DND-41 (cell line): ENCODE measurements at regions not wholly inside any gene's neighbourhood (a gene's known extent, or its start where the extent isn't known, plus 50 kb on each side); places are given as distances from the start of the nearest gene placed in this dataset.

Source experiments
- ATAC-seq: fragments of 200-7000 bp; cut with Tn5 transposase; 3 replicates; pipeline ENCODE4 v1.9.1; 2021; ENCODE audit warnings: low read depth; ENCODE audit not compliant: insufficient read depth
- DNase-seq: peaks from one replicate; pipeline ENCODE4 v3.0.0-alpha.2; 2020
- H2AFZ ChIP-seq: 2 replicates; pipeline ENCODE4 v1.6.0; 2012; ENCODE audit warnings: low read depth, low read length
- H3K27ac ChIP-seq: 2 replicates; pipeline ENCODE4 v1.5.1; 2012; ENCODE audit warnings: low read length, inconsistent platforms
- H3K27me3 ChIP-seq: fragments of 200-600 bp; sonication (generic); 2 replicates; pipeline ENCODE4 v1.6.0; 2012; ENCODE audit warnings: low read length, mild to moderate bottlenecking, inconsistent platforms; ENCODE audit not compliant: insufficient read depth, poor library complexity
- H3K36me3 ChIP-seq: 2 replicates; pipeline ENCODE4 v1.5.1; 2012; ENCODE audit warnings: low read length, inconsistent platforms; ENCODE audit not compliant: insufficient read depth
- H3K4me1 ChIP-seq: 2 replicates; pipeline ENCODE4 v1.5.1; 2012; ENCODE audit warnings: mild to moderate bottlenecking, low read length; ENCODE audit not compliant: insufficient read depth
- H3K4me2 ChIP-seq: 2 replicates; pipeline ENCODE4 v1.6.0; 2012; ENCODE audit warnings: mild to moderate bottlenecking, moderate library complexity, low read length, inconsistent platforms; ENCODE audit not compliant: insufficient read depth
- H3K4me3 ChIP-seq, 2 experiments: fragments of 200-600 bp in 1 of 2; shearing (Covaris generic) in 1 of 2; 2 replicates each; pipeline ENCODE4 v1.5.1; 2012 to 2016; ENCODE audit warnings: inconsistent platforms in 2 of 2, low read length in 2 of 2, mild to moderate bottlenecking in 2 of 2, low read depth in 1 of 2, moderate library complexity in 1 of 2
- H3K79me2 ChIP-seq: 2 replicates; pipeline ENCODE4 v1.6.0; 2012; ENCODE audit warnings: low read length, inconsistent platforms; ENCODE audit not compliant: insufficient read depth
- H3K9ac ChIP-seq: 2 replicates; pipeline ENCODE4 v1.6.0; 2012; ENCODE audit warnings: low read depth, mild to moderate bottlenecking, inconsistent platforms, low read length, moderate library complexity
- H3K9me3 ChIP-seq: 2 replicates; pipeline ENCODE4 v1.5.1; 2012; ENCODE audit warnings: low read length, moderate library complexity, mild to moderate bottlenecking, inconsistent platforms; ENCODE audit not compliant: insufficient read depth, severe bottlenecking
- H4K20me1 ChIP-seq: 2 replicates; pipeline ENCODE4 v1.6.0; 2012; ENCODE audit warnings: low read length; ENCODE audit not compliant: insufficient read depth
- EZH2 ChIP-seq: IDR thresholded peaks from 3 replicates; pipeline ENCODE4 v1.6.1; 2012; ENCODE audit warnings: borderline replicate concordance, low read depth, mild to moderate bottlenecking, moderate library complexity, low read length, inconsistent platforms; ENCODE audit not compliant: severe bottlenecking
- TF ChIP-seq, protein P1 (sequence below): IDR thresholded peaks from 2 replicates; pipeline ENCODE4 v1.5.1; 2012; ENCODE audit warnings: borderline replicate concordance, low read length, moderate library complexity, mild to moderate bottlenecking; ENCODE audit not compliant: poor library complexity, severe bottlenecking; ENCODE audit errors: extremely low read depth

DNA sequence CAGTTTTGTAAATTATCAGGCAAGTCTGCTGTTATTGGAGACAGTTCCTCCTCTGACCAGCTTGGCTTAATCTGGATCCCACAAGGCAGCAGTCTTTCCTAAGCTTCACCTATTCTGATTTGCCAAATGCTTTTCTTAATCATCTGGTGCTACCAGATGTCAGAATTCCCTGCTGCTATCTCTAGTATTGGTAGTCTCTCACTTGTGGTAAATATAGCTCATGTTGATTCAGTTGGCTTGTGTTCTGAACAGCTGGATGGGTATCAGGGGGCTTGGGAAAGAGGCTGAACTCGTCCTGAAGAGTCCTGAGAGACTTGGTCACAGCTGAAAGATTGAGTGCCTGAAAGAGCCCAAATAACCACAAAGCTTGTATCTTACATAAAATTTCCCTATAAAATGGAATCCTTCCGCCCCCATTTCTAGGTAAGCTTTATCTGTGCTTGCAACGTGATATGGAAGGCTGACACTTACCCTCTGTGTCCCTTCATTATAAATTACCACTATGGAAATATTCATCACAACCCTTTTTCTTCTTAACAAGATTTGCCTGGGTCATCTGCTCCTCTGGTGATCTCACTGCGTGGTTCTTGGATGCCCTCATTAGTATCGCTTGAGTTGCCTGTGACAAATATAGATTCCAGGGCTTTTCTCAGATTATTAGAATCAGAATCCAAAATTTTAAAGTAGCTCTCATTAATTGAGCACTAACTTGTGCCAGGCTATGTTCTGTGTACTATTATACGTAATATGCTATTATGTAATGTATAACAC is 104.1 kb upstream of the GPRIN3 start:
- H3K4me2 ChIP-seq = no peak overlapping the region
- H3K27me3 ChIP-seq = no peaks in the 10 kb centered on the region
- no peak overlapping the region for H3K9ac ChIP-seq
- H3K27ac ChIP-seq = no peak overlapping the region
- no peak for ATAC-seq
- no peaks in the 10 kb centered on the region for H3K79me2 ChIP-seq
- H4K20me1 ChIP-seq = no peaks in the 10 kb centered on the region
- H2AFZ ChIP-seq = no peak overlapping the region
- DNase-seq = no peak
- no peak for TF ChIP-seq EZH2
- TF ChIP-seq, protein P1, sequence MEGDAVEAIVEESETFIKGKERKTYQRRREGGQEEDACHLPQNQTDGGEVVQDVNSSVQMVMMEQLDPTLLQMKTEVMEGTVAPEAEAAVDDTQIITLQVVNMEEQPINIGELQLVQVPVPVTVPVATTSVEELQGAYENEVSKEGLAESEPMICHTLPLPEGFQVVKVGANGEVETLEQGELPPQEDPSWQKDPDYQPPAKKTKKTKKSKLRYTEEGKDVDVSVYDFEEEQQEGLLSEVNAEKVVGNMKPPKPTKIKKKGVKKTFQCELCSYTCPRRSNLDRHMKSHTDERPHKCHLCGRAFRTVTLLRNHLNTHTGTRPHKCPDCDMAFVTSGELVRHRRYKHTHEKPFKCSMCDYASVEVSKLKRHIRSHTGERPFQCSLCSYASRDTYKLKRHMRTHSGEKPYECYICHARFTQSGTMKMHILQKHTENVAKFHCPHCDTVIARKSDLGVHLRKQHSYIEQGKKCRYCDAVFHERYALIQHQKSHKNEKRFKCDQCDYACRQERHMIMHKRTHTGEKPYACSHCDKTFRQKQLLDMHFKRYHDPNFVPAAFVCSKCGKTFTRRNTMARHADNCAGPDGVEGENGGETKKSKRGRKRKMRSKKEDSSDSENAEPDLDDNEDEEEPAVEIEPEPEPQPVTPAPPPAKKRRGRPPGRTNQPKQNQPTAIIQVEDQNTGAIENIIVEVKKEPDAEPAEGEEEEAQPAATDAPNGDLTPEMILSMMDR = no peak
- H3K4me1 ChIP-seq = no peaks in the 10 kb centered on the region
- no peaks in the 10 kb centered on the region for H3K36me3 ChIP-seq
- H3K9me3 ChIP-seq = no peaks in the 10 kb centered on the region
- H3K4me3 ChIP-seq = no peak overlapping the region

DNA sequence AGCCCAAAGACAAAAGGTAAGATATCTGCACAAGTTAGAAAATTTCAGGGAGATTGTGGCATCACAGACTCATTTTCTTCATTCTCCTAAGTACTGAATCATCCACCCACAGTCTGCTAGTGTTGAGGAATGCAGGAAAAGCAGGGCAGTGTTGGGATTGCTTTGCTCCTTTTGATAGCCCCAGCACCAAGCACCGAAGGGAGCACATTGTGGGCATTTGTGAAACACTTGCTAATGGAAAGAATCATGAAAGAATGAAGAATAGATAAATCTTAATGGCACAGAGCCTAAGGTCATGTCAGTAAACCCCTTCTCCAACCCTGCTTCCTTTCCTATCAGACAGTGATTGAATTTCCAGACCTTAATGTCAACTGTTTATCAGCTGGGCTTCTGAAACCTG is 103.1 kb upstream of the GPRIN3 start:
- DNase-seq = no peak
- Histone ChIP-seq H2AFZ (no peak overlapping the region), H3K27me3 (no peaks in the 10 kb centered on the region), H3K36me3 (no peaks in the 10 kb centered on the region), H3K79me2 (no peaks in the 10 kb centered on the region), H3K4me2 (no peak overlapping the region), H3K9ac (no peak overlapping the region), H3K4me1 (no peaks in the 10 kb centered on the region), H3K9me3 (no peaks in the 10 kb centered on the region), H3K4me3 (no peak overlapping the region), H3K27ac (no peak overlapping the region), H4K20me1 (no peaks in the 10 kb centered on the region)
- no peak for TF ChIP-seq EZH2
- TF ChIP-seq, protein P1 = no peak
- ATAC-seq = no peak

DNA sequence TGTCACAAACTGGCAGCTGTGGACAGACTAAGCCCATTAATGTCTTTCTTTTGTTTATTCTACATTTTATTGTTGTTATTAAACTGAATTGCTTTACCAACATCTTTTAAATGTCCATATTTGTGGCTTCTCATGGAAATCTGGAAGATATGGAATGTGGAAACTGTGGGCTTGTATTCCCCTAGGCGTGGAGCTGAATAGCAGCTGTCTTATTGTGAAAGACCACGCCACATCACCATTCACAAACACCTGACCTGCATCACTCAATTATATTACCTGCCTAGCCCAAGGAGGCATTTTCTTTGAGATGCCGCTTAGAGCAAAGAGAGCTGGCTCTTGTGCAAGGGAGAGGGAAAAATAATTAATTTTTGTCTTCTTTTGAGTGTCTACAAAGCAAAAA is 96.9 kb upstream of the GPRIN3 start:
- H3K36me3 ChIP-seq = no peaks in the 10 kb centered on the region
- no peaks in the 10 kb centered on the region for H3K9me3 ChIP-seq
- ATAC-seq (no peak), DNase-seq (no peak)
- no peaks in the 10 kb centered on the region for H3K4me1 ChIP-seq
- no peak overlapping the region for H3K4me3 ChIP-seq
- no peaks in the 10 kb centered on the region for H4K20me1 ChIP-seq
- no peak overlapping the region for H3K4me2 ChIP-seq
- no peak overlapping the region for H2AFZ ChIP-seq
- no peaks in the 10 kb centered on the region for H3K79me2 ChIP-seq
- no peaks in the 10 kb centered on the region for H3K27me3 ChIP-seq
- H3K9ac ChIP-seq = no peak overlapping the region
- H3K27ac ChIP-seq = no peak overlapping the region
- TF ChIP-seq, protein P1 = no peak
- TF ChIP-seq EZH2 = no peak
